ENCODE measurements at regions not wholly inside any gene's neighbourhood (a gene's known extent, or its start where the extent isn't known, plus 50 kb on each side); places are given as distances from the start of the nearest gene placed in this dataset.

GRCh38 chr16:85348065-85348840, 236.0 kb upstream of the CIBAR2 start:
- no peak for DNase-seq

- no peak for DNase-seq
These were observed 236.7 kb upstream of the CIBAR2 start for GRCh38 chr16:85348911-85349334.

GRCh38 chr16:85349365-85350145, 237.3 kb upstream of the CIBAR2 start:
- DNase-seq = no peak

GRCh38 chr16:85350146-85350728, 238.0 kb upstream of the CIBAR2 start:
- DNase-seq = no peak

GRCh38 chr16:85350973-85351372, 238.7 kb upstream of the CIBAR2 start:
- no peak for DNase-seq

- DNase-seq = no peak
These were observed 240.7 kb upstream of the CIBAR2 start for GRCh38 chr16:85353013-85353412.

- DNase-seq = no peak
These were observed 241.8 kb upstream of the CIBAR2 start for GRCh38 chr16:85353839-85354685.

GRCh38 chr16:85354686-85355514, 242.6 kb upstream of the CIBAR2 start:
- no peak for DNase-seq

- no peak for DNase-seq
These were observed 243.2 kb upstream of the CIBAR2 start for GRCh38 chr16:85355515-85355837.

GRCh38 chr16:85356157-85356556, 243.9 kb upstream of the CIBAR2 start:
- no peak for DNase-seq

- DNase-seq = no peak
These were observed 245.1 kb upstream of the CIBAR2 start for GRCh38 chr16:85357323-85357722.

GRCh38 chr16:85357924-85358505, 245.7 kb upstream of the CIBAR2 start:
- DNase-seq = no peak

- no peak for DNase-seq
These were observed 246.5 kb upstream of the CIBAR2 start for GRCh38 chr16:85358704-85359146.

- DNase-seq = no peak
These were observed 247.0 kb upstream of the CIBAR2 start for GRCh38 chr16:85359147-85359822.

- no peak for DNase-seq
These were observed 248.3 kb upstream of the CIBAR2 start for GRCh38 chr16:85360323-85361277.

- no peak for DNase-seq
These were observed 249.3 kb upstream of the CIBAR2 start for GRCh38 chr16:85361441-85362118.

GRCh38 chr16:85362443-85362842, 250.2 kb upstream of the CIBAR2 start:
- DNase-seq = no peak

- no peak for DNase-seq
These were observed 249.7 kb upstream of the GSE1 start for GRCh38 chr16:85363427-85363826.

- DNase-seq = no peak
These were observed 249.2 kb upstream of the GSE1 start for GRCh38 chr16:85363881-85364280.
